ENCODE measurements at regions not wholly inside any gene's neighbourhood (a gene's known extent, or its start where the extent isn't known, plus 50 kb on each side); places are given as distances from the start of the nearest gene placed in this dataset.

DNA sequence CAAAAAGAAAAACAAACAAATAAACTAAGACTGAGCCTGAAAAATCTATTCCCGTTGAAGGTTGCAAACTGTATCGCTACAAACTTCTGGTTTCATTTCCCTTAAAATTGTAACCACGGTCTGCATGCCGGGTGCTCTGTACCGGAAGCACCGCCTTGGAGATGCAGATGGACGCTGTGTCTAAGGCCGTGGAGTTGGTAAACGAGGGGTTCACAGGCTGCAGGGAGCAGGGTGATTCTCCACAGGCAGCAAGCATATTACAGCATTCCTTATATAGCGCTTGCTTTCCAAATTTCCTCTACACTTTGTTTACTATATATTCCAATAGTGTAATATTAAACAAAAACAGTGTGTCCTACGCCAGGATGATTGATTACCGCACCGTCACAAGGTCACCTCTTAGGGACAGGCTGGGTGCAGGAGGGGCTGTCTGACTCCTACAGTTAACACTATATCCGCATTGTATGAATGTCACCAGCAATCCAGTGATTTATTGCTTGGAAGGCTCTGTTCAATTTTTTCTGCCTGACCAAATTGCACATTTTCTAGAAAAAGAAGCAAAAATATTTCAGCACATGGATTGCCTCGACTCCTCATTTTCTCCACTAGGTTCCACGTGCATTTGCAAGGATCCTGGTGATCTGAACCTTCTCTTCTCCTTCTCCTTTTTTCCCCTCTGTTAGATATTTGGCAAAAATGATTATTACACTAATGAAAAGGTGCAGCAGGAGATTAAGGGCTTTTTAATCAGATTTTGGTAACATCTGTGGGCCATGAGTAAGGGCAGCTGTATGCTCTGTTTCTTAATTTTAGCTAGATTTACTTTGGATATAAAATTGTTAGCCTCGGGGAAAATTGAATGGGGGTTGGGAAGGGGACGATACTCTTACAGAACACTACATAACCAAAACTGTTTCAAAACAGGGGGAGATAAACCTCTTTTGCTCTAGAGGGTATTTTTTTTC is 325.8 kb upstream of the MGMT start:
- DNase-seq, result no peak

DNA sequence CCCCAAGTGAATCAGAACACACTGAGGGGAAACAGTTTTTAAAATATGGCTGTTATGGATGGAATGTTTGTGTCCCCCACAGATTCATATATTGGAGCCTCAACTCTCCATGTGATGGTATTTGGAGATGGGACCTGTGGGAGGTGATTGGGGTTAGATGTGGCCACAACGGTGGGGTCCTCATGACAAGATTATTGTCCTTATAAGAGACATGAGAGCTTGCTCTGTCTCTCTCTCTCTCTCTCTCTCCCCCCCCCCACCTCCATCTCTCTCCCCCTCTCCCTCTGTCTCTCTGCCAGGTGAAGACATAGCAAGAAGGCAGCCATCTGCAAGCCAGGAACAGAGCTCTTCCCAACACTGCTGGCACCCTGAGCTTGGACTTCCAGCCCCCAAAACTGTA is 315.8 kb upstream of the MGMT start:
- no peak for DNase-seq

DNA sequence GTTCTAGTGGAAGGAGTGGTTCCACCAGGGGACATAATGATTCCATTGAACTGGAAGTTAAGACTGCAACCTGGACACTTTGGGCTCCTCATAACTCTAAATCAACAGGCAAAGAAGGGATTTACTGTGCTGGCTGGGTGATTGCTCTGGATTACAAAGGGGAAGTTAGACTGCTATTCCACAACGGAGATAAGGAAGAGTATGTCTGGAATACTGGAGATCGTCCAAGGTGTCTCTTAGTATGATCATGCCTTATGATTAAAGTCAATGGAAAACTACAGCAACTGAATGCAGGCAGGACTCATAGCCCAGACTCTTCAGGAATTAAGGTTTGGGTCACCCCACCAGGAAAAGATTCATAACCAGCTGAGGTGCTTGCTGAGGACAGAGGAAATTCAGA is 310.6 kb upstream of the MGMT start:
- DNase-seq, result no peak

DNA sequence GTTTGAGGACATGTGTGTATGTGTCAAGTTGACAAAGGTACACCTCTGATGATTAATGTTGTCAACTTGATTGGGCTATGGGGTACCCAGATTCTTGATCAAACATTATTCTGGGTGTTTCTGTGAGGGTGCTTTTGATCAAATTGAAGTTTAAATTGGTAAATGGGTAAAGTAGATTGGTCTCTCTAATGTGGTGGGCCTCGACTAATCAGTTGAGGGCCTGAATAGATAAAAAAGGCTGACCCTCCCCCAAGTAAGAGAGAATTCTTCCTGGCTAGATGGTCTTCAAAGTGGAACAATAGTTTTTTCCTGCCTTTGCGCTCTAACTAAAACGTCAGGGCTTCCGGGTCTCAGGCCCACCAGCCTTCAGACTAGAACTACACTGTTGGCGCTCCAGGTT is 309.9 kb upstream of the MGMT start:
- no peak for DNase-seq

DNA sequence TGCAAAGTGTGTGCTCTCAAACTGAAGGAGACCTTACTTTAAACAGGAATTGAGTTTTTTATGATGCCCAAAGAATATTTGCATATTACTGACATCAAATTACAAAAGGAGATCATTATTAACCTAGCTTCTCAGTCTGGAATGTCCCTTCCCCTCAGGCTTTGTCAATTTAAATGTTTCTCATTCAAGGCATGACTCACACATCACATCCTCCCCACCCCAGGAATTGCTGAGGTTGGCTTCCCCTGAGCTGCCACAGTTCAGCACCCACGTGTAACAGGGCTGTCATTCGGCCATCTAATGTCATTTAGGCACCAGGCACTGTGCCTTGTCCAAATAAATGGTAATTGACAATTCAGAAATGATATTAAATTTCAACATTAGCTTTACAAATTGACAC is 305.9 kb upstream of the MGMT start:
- DNase-seq, result no peak

DNA sequence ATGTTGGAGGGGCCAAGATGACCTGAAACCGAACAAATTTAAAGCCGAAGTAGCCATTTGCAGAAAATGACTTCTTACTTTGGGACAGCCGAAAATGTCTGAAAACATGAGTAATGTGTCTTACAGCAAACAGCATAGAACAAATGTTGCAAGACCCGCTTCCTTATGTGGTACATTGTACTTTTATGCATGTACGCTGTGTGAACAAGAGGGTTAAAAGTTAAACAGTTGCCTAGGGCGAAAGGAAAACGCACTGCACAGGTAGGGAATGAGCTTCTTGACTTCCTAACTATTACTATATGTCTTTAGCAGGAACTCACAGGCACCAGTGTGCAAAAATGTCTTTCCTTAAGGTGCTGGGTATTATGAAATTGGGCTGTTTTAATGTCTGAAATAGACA is 303.5 kb upstream of the MGMT start:
- no peak for DNase-seq

DNA sequence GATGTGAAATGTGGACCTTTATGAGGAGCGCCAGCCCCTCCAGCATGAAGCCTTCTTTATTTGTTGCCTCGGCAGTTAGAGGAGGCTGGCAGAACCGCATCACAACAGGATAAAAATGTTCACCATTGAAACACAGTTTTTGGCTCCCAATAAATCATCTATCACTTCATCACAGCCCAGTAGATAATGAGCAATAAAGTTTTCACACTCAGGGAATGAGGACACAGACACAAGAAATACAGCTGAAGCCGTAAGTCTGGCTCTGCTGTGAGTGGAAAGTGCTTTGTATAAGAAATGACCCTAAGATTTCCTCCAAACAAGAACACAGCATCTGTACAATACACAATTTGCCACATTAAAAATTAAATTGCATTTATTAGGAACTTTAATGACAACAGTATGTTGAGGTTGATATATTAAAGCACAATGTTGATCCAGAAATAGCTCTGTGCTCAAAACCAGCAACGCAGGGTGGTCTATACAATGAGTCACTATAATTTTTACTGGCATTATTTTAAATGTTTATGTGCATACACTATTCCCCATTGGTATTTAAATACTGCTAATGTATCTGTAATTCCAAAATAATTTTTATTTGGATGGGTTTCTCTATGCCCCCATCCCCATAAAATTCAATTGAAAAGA is 301.8 kb upstream of the MGMT start:
- DNase-seq, result no peak

DNA sequence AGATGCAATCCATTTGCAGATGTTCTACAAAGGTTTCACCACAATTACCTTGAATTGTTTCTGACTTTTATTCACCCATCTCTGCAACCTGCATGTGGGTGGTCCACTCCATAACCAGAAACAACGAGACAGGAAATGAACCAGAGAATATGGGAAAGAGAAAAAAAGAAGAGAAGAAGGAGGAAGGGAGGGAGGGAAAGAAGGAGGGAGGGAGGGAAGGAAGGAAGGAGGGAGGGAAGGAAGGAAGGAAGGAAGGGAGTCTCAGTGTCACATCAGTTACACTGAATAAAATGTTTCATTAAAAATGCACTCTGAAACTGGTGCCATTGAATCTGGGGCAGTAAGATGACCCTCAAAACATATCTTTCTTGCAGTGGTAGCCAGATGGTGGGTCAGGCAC is 301.3 kb upstream of the MGMT start:
- DNase-seq, result no peak

DNA sequence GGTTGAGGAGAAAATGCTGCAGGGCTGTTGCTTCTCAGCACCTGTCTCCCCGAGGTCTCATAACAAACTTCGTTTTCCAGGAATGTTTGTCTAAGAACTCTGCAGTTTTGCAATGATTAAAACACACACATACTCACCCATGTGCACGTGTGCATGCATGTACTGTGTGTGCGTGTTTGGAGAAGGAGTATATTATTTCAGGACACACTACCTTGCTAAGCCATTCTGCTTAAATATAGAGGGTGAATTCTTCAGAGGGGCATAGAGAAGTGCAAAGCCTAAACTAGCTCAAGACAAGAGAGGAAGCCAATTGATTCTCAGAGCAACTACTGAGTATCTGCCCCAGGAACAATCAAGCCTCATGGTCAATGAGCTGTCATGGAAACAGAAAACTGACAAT is 298.4 kb upstream of the MGMT start:
- DNase-seq, result no peak

DNA sequence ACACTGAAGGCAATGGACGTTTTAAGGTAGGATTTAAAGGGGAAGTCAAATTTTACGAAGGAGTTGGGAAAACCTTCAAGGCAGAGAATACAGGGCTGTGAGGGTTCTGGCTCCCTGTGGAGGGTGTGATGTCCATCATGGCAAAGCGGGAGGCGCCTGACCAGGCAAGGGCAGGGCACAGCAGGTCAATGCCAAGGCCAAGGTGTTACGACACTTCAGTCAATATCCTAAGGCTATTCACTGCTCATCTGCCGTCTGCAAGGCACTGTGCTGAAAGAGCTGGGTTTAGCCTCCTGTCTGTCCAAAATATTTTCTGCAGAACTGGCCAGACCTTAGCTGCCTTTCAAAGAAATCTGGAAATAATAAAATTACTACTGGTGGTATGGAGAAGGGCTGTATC is 297.9 kb upstream of the MGMT start:
- no peak for DNase-seq

DNA sequence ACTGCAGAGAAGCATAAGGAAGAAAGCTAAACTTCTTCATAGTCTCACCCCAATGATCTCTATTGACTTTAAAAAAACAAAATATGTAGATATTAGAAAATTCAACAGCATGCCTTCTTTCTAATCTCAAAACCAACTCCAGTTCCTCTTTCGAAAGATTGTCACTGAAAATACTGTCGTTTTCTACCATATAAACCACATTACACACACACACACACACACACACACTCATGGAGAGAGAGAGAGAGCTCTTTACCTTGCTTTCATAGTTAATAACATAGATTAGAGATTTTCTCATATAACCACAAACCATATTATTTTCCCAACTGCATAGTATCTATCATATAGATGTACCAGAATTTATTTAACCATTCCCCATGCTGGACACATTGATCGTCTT is 296.2 kb upstream of the MGMT start:
- DNase-seq, result no peak

DNA sequence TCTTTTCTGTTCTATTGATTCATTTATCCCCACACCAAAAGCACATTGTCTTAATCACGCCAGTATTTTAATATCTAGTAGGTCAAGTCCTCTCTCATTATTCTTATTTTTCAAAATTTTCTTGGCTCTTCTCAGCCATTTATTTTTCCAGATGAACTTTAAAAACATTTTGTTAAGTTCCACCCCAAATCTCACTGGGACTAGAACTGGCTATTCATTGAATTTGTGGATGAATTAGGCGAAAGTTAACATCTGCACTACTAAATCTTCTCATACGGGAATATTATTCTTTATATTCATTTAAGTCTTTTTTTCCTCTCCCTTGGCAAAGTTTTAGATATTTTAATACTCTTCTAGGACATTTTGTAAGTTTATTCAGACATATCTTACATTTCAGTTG is 295.2 kb upstream of the MGMT start:
- no peak for DNase-seq

DNA sequence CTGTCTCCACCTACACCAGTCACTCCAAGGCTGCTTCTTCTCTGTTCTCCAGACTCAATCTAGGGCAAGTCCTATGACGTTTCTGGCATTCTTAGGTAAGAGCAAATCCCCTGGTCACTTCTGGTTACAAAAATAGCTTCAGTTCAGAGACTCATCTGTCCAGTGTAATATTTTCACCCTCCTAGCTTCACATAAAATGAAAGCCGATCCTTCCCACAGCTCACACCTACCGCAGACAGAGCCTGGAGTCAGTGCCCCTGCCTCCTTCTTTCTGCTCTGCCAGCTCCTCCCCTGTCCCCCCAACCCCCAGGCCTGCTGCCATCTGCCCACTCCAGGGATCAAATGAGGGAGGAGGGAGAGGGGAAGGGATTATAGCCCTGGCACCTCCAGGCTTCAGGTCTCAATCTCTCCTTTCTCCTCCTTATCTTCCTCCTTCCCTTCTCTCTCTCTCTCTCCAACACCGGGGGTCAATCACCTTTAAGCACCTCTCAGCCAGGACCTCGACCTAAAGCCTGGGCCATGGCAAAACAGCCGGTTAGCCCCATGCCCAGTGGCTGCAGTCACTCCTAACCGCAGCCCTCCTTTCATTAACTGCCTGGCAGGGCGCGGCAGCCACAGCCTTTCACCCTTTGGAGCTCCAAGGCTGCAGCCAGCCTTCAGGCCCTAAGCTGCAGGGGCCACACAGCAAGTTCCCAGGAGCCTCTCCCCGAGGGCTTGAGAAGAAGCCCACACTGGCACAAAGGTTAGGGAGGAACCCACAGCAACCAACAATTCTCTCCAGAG is 292.6 kb upstream of the MGMT start:
- no peak for DNase-seq

DNA sequence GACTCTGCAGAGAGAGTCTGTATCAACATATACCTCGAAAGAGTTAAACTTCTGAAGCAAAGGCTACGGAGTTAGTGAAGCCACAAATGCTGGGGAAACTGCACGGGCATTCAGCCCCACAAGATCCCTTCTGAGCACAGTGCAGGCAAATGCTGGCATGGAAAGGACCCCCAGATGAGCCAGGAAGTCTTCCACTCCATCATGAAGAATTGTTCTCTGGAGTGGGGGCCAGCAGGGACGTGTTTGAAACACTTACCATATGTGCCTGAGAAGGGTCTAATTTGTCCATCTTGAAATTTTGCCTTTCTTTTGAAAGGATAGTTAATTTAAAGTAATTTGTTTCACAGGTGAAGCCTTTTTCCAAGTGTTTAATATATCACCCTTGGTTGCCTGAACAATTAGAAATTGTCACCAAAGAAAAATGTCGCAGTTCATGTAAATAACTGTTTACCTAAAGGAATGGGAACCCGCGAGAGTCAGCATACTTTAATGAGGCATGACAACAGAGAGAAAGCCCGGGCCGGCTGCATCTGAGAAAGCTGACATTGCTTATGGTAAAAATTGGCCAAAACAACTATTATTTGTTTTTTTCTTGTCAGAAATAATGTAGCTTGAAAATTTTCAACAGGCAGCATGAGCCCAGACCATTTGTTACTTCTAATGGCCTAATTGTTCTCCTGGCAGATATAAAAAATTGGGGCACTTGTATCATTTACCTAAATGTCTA is 287.6 kb upstream of the MGMT start:
- no peak for DNase-seq

DNA sequence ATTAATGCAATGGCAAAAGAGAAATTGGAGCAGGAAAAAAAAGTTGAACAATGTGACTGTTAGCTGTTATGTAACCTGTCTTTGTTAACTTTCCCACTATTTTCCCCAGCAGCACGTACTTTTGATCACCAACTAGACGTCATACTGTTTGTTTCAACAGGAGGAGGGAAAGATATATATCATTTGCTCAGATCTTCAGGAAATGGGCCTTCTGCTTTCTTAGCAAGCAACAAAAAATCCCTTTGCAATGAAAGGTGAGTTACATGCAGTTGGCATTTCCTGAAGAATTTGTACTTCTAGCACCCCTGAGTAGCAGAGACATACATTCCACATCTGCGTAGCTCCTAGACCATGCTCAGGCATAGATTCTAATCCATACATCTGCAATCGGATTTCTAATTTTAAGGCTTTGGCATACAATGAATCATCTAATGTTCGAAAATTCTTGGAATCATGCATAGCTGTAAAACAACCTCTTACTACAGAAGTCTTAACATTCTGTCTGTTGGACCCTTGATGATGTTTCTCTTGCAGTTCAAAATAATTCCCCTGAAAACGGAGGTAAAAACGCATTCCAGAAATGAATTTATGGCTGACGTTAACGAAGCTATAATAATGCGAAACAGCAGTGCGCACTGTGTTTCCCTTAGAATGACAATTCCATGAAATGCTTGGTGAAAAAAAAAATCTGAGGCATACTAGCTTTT is 286.9 kb upstream of the MGMT start:
- no peak for DNase-seq

DNA sequence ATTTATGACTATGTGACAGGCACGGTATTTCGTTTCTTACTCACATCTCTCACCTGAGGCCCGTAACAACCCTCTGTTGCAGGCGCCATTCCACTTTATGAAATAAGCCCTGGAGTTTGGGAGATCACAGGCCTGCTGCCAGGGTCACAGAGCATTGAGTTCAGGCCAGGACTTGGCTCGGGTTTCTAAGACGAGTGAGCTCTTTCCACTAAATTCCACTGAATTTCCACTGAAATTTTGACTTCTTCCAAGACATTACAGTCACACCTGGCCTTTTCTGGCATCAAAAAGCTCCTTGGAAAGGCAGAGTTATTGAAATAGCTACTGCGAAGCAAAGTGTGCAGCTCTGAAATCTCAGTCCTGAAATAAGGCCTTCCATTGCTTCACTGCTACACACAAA is 282.8 kb upstream of the MGMT start:
- DNase-seq, result no peak

DNA sequence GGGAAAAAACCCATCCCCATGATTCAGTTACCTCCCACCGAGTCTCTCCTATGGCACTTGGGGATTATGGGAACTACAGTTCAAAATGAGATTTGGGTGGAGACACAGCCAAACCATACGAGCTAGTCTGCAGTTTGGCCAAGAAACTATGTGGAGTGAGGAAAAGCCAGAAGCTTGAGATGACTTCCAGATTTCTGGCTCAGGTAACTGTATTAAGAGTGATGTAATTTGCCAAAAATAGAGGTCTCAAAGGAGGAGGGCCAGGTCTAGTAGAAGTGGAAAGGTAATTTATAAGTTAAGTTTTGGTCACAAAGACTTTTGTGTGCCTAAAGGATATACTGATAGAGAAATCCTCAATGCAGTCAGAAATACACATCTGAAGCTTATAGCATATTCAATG is 279.7 kb upstream of the MGMT start:
- DNase-seq, result no peak

DNA sequence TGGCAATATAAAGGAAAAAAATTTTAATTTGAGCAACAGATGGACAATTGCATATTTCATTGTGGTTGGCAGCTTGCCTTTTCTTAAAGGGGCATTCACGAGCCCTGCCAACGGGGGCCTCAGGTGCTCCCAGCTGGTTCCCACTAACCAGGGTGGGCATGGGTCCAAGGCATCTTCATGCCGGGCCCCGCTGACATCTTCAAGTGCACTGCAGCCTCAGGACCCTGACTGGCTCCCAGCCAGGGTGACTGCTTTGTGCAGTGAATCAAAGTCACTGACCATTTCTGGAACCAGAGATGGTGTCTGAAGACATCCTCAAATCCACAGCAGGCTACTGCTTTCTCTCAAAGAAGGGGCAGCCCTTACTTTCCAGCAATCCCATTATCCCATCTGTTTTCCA is 275.2 kb upstream of the MGMT start:
- no peak for DNase-seq

DNA sequence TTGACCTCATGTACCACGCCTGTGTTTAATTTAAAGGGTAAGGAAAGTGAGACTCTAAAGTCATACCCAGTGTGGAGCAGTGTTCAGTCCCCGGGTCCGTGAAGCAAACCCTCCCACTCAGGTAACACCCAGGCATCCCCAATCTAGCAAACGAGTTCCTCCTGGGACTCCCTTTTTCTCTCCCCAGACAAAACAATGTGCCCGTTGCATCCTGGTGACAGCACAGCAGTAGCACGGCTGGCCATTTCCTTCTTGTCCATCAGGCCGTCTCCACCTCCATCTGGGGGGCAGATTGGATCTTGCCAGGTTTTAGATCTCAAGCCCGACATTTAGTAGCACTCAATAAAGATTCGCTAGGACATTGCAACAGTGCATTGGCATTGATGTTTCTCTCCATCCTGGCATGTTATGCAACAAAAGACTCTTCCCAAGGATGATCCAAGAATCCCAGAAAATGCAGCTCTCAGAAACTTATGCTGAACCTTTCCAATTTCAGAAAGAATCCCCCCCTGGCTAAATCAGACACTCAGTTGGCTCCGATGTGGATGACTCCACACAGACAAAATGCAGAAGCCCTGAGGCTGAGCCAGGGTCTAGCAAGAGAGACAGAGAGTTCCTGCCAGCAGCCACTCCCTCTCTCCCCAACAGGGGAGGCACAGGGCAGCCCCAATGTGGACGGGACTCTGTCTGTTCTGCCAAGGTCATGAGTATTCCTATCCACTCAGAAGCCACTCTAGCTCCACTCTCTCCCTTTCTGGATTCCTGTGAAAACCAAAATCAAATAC is 274.5 kb upstream of the MGMT start:
- no peak for DNase-seq

DNA sequence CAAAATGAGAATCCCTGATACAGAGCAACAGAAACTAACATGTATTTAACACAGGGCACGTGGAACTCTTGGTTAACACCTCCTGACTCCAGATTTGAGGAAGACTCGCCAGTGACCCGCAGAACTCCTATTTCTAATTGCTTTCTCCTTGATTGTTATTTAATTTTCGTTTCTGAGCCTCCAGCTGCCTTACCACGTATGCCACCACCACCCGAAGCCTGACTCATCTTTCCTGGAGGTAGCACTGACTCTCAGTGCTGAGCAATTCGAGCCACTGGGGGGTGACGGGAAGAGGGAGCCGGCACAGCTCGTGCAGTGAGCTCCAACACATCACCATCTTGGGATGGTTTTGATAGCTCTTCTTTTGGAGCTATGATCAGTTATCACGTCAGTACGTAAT is 273.9 kb upstream of the MGMT start:
- no peak for DNase-seq

DNA sequence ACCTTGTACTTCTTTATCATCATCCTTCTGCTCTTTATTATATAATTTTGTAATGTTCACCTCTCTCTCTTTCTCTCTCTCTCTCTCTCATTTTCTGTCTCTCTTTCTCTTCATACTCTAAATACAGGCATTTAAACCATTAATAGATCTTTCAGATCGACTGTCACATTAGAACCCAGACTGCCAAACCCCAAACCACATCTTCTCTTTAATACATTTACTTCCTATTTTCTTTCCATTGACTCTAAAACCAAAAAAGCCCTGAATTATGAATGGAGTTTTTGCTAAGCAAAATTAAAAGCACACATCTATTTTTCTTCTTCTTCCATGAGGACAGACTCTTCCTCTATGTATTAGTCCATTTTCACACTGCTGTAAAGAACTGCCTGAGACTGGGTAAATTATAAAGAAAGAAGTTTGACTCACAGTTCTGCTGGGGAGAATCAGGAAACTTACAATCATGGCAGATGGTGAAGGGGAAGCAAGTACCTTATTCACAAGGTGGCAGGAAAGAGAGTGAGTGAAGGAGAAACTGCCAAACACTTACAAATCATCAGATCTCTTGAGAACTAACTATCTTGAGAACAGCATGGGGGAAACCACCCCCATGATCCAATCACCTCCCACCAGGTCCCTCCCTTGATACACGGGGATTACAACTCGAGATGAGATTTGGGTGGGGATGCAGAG is 272.7 kb upstream of the MGMT start:
- no peak for DNase-seq

Measured in stimulated activated CD4-positive, alpha-beta T cell treated with anti-CD3 and anti-CD28 coated beads, Interleukin-4, amount 100 ng/mL, for 24 hours (primary cell).